ENCODE measurements at regions not wholly inside any gene's neighbourhood (a gene's known extent, or its start where the extent isn't known, plus 50 kb on each side); places are given as distances from the start of the nearest gene placed in this dataset.
"Not testable (repeated sequence)": the region's sequence is repeated elsewhere in the genome, so short reads cannot be mapped to it uniquely, and the experiment has no call there.

- intact Hi-C loops (cut with DNase I), result no loop called here
- Histone ChIP-seq H3K4me1 (no peaks in the 10 kb centered on the region), H3K4me3 (no peak overlapping the region), H3K27ac (no peak overlapping the region), H3K9me3 (no peaks in the 10 kb centered on the region), H3K27me3 (no peaks in the 10 kb centered on the region), H3K36me3 (no peaks in the 10 kb centered on the region)
- TF ChIP-seq CTCF (IDR thresholded peaks at IDR 0.05), result no peak
- no peak for ATAC-seq
- no peak for DNase-seq
- WGBS, 2 donors, result 80 to 87% methylated on average over 5 of the region's 7 CpGs
Observed at GRCh38 chr10:78467496-78468106, 433.9 kb downstream of the RPS24 start.

GRCh38 chr10:78468731-78469130 is 435.1 kb downstream of the RPS24 start:
- DNase-seq; ATAC-seq; intact Hi-C loops (cut with DNase I); H3K27me3 ChIP-seq; H3K36me3 ChIP-seq; H3K27ac ChIP-seq; H3K4me1 ChIP-seq; H3K4me3 ChIP-seq; H3K9me3 ChIP-seq: not testable (repeated sequence)
- 96 to 97% methylated on average over 25 to 26 of the region's 26 CpGs for WGBS, 2 donors

GRCh38 chr10:78470267-78471103 is 436.8 kb downstream of the RPS24 start:
- H3K4me1 ChIP-seq, result no peaks in the 10 kb centered on the region
- no peak for TF ChIP-seq CTCF (IDR thresholded peaks at IDR 0.05)
- intact Hi-C loops (cut with DNase I), result no loop called here
- no peaks in the 10 kb centered on the region for H3K9me3 ChIP-seq
- no peak overlapping the region for H3K27ac ChIP-seq
- peaks cover 0 to 7% (median 0%) of the 10 kb centered on the region in 7 donors for H3K27me3 ChIP-seq
- DNase-seq, result no peak
- no peaks in the 10 kb centered on the region for H3K36me3 ChIP-seq
- no peak overlapping the region for H3K4me3 ChIP-seq
- WGBS, 2 donors, result 78 to 92% methylated on average over 7 of the region's 7 CpGs
- no peak for ATAC-seq

- no peak for TF ChIP-seq CTCF (IDR thresholded peaks at IDR 0.05)
- ATAC-seq, result no peak
- no peak for DNase-seq
- H3K27me3 ChIP-seq, result peaks cover 0 to 9% (median 0%) of the 10 kb centered on the region in 7 donors
- H3K4me3 ChIP-seq, result no peak overlapping the region
- no peaks in the 10 kb centered on the region for H3K9me3 ChIP-seq
- no peaks in the 10 kb centered on the region for H3K4me1 ChIP-seq
- WGBS, 2 donors, result 81 to 89% methylated on average over 8 of the region's 8 CpGs
- H3K27ac ChIP-seq, result no peak overlapping the region
- H3K36me3 ChIP-seq, result no peaks in the 10 kb centered on the region
- intact Hi-C loops (cut with DNase I), result no loop called here
Observed at GRCh38 chr10:78471326-78471722, 437.7 kb downstream of the RPS24 start.
